ENCODE measurements at regions not wholly inside any gene's neighbourhood (a gene's known extent, or its start where the extent isn't known, plus 50 kb on each side); places are given as distances from the start of the nearest gene placed in this dataset.

- TF ChIP-seq REST (IDR thresholded peaks at IDR 0.05; ENCODE audit: insufficient replicate concordance, low read depth), result no peak
- TF ChIP-seq CTCF (IDR thresholded peaks at IDR 0.05; ENCODE audit: insufficient read depth, low read length), result no peak
- no peak for TF ChIP-seq POLR2AphosphoS5 (IDR thresholded peaks at IDR 0.05; ENCODE audit: low read depth)
- no peak for TF ChIP-seq SPI1 (IDR thresholded peaks at IDR 0.05; ENCODE audit: borderline replicate concordance, low read depth)
- TF ChIP-seq GABPA (IDR thresholded peaks at IDR 0.05; ENCODE audit: low read depth), result no peak
- Histone ChIP-seq H3K4me3 (replicated peaks; ENCODE audit: insufficient read depth, low read length) (no peak overlapping the region), H3K27ac (replicated peaks) (no peak overlapping the region), H3K27me3 (ENCODE audit: insufficient read depth, poor library complexity, severe bottlenecking) (no peaks in the 10 kb centered on the region)
- DNase-seq (ENCODE audit: low read depth in 1 of 2, low spot score in 1 of 2), result no peak
Observed at GRCh38 chr7:116351966-116352365, 141.6 kb downstream of the TES start.

- no peaks in the 10 kb centered on the region for H3K27me3 ChIP-seq (ENCODE audit: insufficient read depth, poor library complexity, severe bottlenecking)
- TF ChIP-seq REST (IDR thresholded peaks at IDR 0.05; ENCODE audit: insufficient replicate concordance, low read depth) (no peak), POLR2AphosphoS5 (IDR thresholded peaks at IDR 0.05; ENCODE audit: low read depth) (no peak), CTCF (IDR thresholded peaks at IDR 0.05; ENCODE audit: insufficient read depth, low read length) (no peak), GABPA (IDR thresholded peaks at IDR 0.05; ENCODE audit: low read depth) (no peak), SPI1 (IDR thresholded peaks at IDR 0.05; ENCODE audit: borderline replicate concordance, low read depth) (no peak)
- no peak for DNase-seq (ENCODE audit: low read depth in 1 of 2, low spot score in 1 of 2)
- no peak overlapping the region for H3K4me3 ChIP-seq (replicated peaks; ENCODE audit: insufficient read depth, low read length)
- H3K27ac ChIP-seq (replicated peaks), result no peak overlapping the region
Observed at GRCh38 chr7:116353647-116354046, 143.3 kb downstream of the TES start.

GRCh38 chr7:116354171-116354545 is 143.8 kb downstream of the TES start:
- DNase-seq (ENCODE audit: low read depth in 1 of 2, low spot score in 1 of 2), result no peak
- H3K4me3 ChIP-seq (replicated peaks; ENCODE audit: insufficient read depth, low read length), result no peak overlapping the region
- no peak for TF ChIP-seq POLR2AphosphoS5 (IDR thresholded peaks at IDR 0.05; ENCODE audit: low read depth)
- no peak for TF ChIP-seq GABPA (IDR thresholded peaks at IDR 0.05; ENCODE audit: low read depth)
- H3K27ac ChIP-seq (replicated peaks), result no peak overlapping the region
- no peaks in the 10 kb centered on the region for H3K27me3 ChIP-seq (ENCODE audit: insufficient read depth, poor library complexity, severe bottlenecking)

- Histone ChIP-seq H3K27ac (replicated peaks) (no peak overlapping the region), H3K27me3 (ENCODE audit: insufficient read depth, poor library complexity, severe bottlenecking) (no peaks in the 10 kb centered on the region), H3K4me3 (replicated peaks; ENCODE audit: insufficient read depth, low read length) (no peak overlapping the region)
- TF ChIP-seq SPI1 (IDR thresholded peaks at IDR 0.05; ENCODE audit: borderline replicate concordance, low read depth), result no peak
- TF ChIP-seq CTCF (IDR thresholded peaks at IDR 0.05; ENCODE audit: insufficient read depth, low read length), result no peak
- no peak for TF ChIP-seq REST (IDR thresholded peaks at IDR 0.05; ENCODE audit: insufficient replicate concordance, low read depth)
- TF ChIP-seq POLR2AphosphoS5 (IDR thresholded peaks at IDR 0.05; ENCODE audit: low read depth), result no peak
- TF ChIP-seq GABPA (IDR thresholded peaks at IDR 0.05; ENCODE audit: low read depth), result no peak
- DNase-seq (ENCODE audit: low read depth in 1 of 2, low spot score in 1 of 2), result no peak
Observed at GRCh38 chr7:116354546-116355423, 144.4 kb downstream of the TES start.

Data from HL-60 (cell line).